Neural cell (in vitro differentiated cells): ENCODE measurements at regions not wholly inside any gene's neighbourhood (a gene's known extent, or its start where the extent isn't known, plus 50 kb on each side); places are given as distances from the start of the nearest gene placed in this dataset.

Experiments
- H2AFZ ChIP-seq: fragments of 200-600, 300-800 bp; sonication (generic), shearing (Covaris generic); 2 replicates; pipeline ENCODE4 v1.6.0; 2014; ENCODE audit warnings: low read depth, mild to moderate bottlenecking, antibody characterized with exemption, low read length, moderate library complexity
- H3F3A ChIP-seq: fragments of 200-600 bp; shearing (Covaris generic); 2 replicates; pipeline ENCODE4 v1.6.1; 2016; ENCODE audit warnings: mild to moderate bottlenecking, moderate library complexity, mixed read lengths, antibody characterized with exemption, low read length; ENCODE audit not compliant: insufficient read depth, poor library complexity, severe bottlenecking
- H3K27ac ChIP-seq: fragments of 200-600, 300-800 bp; sonication (generic), shearing (Covaris generic); 2 replicates; pipeline ENCODE4 v1.5.1; 2014; ENCODE audit warnings: mild to moderate bottlenecking, low read length, moderate library complexity
- H3K27me3 ChIP-seq: fragments of 300-800, 200-600 bp; sonication (generic), shearing (Covaris generic); 2 replicates; pipeline ENCODE4 v1.6.0; 2014; ENCODE audit warnings: mild to moderate bottlenecking, low read depth, low read length, moderate library complexity; ENCODE audit not compliant: insufficient read depth
- H3K36me3 ChIP-seq: fragments of 300-800, 200-600 bp; sonication (generic), shearing (Covaris generic); 2 replicates; pipeline ENCODE4 v1.5.1; 2014; ENCODE audit warnings: mild to moderate bottlenecking, antibody characterized with exemption, low read length, moderate library complexity; ENCODE audit not compliant: insufficient read depth
- H3K4me2 ChIP-seq: fragments of 300-800, 200-600 bp; sonication (generic), shearing (Covaris generic); 2 replicates; pipeline ENCODE4 v1.6.0; 2014; ENCODE audit warnings: mild to moderate bottlenecking, low read length
- H3K4me3 ChIP-seq: fragments of 300-800, 200-600 bp; sonication (generic), shearing (Covaris generic); 2 replicates; pipeline ENCODE4 v1.5.1; 2014; ENCODE audit warnings: mild to moderate bottlenecking, low read length, moderate library complexity
- H3K79me2 ChIP-seq: fragments of 200-600 bp; shearing (Covaris generic); replicated peaks from 2 replicates; pipeline ENCODE4 v1.6.0; 2014; ENCODE audit warnings: mild to moderate bottlenecking, low read length, moderate library complexity; ENCODE audit not compliant: insufficient read depth
- H3K9ac ChIP-seq: fragments of 300-800, 200-600 bp; sonication (generic), shearing (Covaris generic); 2 replicates; pipeline ENCODE4 v1.6.1; 2016; ENCODE audit warnings: mild to moderate bottlenecking, low read length, mixed read lengths
- H3K9me2 ChIP-seq: fragments of 200-600 bp; shearing (Covaris generic); 2 replicates; pipeline ENCODE4 v1.6.1; 2016; ENCODE audit warnings: mild to moderate bottlenecking, low read length, mixed read lengths; ENCODE audit not compliant: insufficient read depth
- H3K9me3 ChIP-seq: fragments of 200-600, 300-800 bp; sonication (generic), shearing (Covaris generic); 2 replicates; pipeline ENCODE4 v1.6.1; 2016; ENCODE audit warnings: mild to moderate bottlenecking, mixed run types, low read length, moderate library complexity, mixed read lengths
- H4K20me1 ChIP-seq: fragments of 200-600 bp; shearing (Covaris generic); 2 replicates; pipeline ENCODE4 v1.6.1; 2016; ENCODE audit warnings: mild to moderate bottlenecking, mixed run types; ENCODE audit not compliant: insufficient read depth
- EP300 ChIP-seq: fragments of 450-650 bp; conservative IDR thresholded peaks from 2 replicates; pipeline ENCODE4 v1.6.1; 2014; ENCODE audit warnings: antibody characterized with exemption, mild to moderate bottlenecking, moderate library complexity; ENCODE audit not compliant: poor library complexity, severe bottlenecking
- EZH2 ChIP-seq: fragments of 200-600, 300-800 bp; shearing (Covaris generic), sonication (generic); IDR thresholded peaks from 2 replicates; pipeline ENCODE4 v1.6.1; 2014; ENCODE audit warnings: antibody characterized with exemption, low read length, borderline replicate concordance, mild to moderate bottlenecking; ENCODE audit not compliant: insufficient read depth, poor library complexity, severe bottlenecking
- MXI1 ChIP-seq: fragments of 450-650 bp; conservative IDR thresholded peaks from 2 replicates; pipeline ENCODE4 v1.6.1; 2014; ENCODE audit warnings: antibody characterized with exemption, mild to moderate bottlenecking; ENCODE audit not compliant: poor library complexity, severe bottlenecking
- POLR2AphosphoS5 ChIP-seq: IDR thresholded peaks from 2 replicates; pipeline ENCODE4 v1.6.1; 2012
- RAD21 ChIP-seq: fragments of 450-650 bp; conservative IDR thresholded peaks from 2 replicates; pipeline ENCODE4 v1.6.1; 2014; ENCODE audit warnings: antibody characterized with exemption, mild to moderate bottlenecking, moderate library complexity
- SMC3 ChIP-seq: fragments of 450-650 bp; conservative IDR thresholded peaks from 2 replicates; pipeline ENCODE4 v1.6.1; 2014; ENCODE audit warnings: antibody characterized with exemption, mild to moderate bottlenecking, moderate library complexity; ENCODE audit not compliant: poor library complexity
- TAF1 ChIP-seq: IDR thresholded peaks from 2 replicates; pipeline ENCODE4 v1.6.1; 2012; ENCODE audit warnings: low read depth
- TF ChIP-seq, protein P1 (sequence below): fragments of 450-650 bp; IDR thresholded peaks from 2 replicates; pipeline ENCODE4 v1.5.1; 2014; ENCODE audit warnings: antibody characterized with exemption, mild to moderate bottlenecking, moderate library complexity; ENCODE audit not compliant: poor library complexity, severe bottlenecking
- TF ChIP-seq, protein P2 (sequence below): IDR thresholded peaks from 2 replicates; pipeline ENCODE4 v1.6.1; 2012; ENCODE audit warnings: borderline replicate concordance

DNA sequence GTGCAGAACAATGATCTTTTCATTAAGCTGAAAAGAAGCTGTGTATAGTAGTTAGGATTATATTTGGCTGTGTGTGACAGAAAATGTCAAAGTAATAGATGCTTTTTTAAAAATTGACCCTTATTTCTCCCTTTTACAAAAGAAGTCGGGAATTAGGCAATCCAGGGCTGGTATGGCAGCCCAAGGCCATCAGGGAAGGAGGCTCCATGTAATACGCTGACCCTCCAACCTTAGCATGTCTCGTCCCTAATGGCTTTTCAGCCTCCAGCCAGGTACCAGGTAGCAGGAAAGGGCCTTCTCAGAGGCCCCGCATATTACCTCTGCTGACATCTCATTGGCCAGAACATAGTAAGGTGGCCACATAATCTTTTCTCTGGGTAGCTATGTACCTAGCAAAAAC lies 79.7 kb downstream of the VCPKMT start:
- Histone ChIP-seq H3K9me3 (no peaks in the 10 kb centered on the region), H3K27ac (no peak overlapping the region)
- TF ChIP-seq, protein P1, sequence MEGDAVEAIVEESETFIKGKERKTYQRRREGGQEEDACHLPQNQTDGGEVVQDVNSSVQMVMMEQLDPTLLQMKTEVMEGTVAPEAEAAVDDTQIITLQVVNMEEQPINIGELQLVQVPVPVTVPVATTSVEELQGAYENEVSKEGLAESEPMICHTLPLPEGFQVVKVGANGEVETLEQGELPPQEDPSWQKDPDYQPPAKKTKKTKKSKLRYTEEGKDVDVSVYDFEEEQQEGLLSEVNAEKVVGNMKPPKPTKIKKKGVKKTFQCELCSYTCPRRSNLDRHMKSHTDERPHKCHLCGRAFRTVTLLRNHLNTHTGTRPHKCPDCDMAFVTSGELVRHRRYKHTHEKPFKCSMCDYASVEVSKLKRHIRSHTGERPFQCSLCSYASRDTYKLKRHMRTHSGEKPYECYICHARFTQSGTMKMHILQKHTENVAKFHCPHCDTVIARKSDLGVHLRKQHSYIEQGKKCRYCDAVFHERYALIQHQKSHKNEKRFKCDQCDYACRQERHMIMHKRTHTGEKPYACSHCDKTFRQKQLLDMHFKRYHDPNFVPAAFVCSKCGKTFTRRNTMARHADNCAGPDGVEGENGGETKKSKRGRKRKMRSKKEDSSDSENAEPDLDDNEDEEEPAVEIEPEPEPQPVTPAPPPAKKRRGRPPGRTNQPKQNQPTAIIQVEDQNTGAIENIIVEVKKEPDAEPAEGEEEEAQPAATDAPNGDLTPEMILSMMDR: no peak
- TF ChIP-seq TAF1: no peak
- no peak for TF ChIP-seq SMC3
- no peak for TF ChIP-seq RAD21
- no peak for TF ChIP-seq EZH2
- TF ChIP-seq MXI1: no peak
- TF ChIP-seq, protein P2, sequence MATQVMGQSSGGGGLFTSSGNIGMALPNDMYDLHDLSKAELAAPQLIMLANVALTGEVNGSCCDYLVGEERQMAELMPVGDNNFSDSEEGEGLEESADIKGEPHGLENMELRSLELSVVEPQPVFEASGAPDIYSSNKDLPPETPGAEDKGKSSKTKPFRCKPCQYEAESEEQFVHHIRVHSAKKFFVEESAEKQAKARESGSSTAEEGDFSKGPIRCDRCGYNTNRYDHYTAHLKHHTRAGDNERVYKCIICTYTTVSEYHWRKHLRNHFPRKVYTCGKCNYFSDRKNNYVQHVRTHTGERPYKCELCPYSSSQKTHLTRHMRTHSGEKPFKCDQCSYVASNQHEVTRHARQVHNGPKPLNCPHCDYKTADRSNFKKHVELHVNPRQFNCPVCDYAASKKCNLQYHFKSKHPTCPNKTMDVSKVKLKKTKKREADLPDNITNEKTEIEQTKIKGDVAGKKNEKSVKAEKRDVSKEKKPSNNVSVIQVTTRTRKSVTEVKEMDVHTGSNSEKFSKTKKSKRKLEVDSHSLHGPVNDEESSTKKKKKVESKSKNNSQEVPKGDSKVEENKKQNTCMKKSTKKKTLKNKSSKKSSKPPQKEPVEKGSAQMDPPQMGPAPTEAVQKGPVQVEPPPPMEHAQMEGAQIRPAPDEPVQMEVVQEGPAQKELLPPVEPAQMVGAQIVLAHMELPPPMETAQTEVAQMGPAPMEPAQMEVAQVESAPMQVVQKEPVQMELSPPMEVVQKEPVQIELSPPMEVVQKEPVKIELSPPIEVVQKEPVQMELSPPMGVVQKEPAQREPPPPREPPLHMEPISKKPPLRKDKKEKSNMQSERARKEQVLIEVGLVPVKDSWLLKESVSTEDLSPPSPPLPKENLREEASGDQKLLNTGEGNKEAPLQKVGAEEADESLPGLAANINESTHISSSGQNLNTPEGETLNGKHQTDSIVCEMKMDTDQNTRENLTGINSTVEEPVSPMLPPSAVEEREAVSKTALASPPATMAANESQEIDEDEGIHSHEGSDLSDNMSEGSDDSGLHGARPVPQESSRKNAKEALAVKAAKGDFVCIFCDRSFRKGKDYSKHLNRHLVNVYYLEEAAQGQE: no peak
- TF ChIP-seq EP300: no peak
- TF ChIP-seq POLR2AphosphoS5: no peak

DNA sequence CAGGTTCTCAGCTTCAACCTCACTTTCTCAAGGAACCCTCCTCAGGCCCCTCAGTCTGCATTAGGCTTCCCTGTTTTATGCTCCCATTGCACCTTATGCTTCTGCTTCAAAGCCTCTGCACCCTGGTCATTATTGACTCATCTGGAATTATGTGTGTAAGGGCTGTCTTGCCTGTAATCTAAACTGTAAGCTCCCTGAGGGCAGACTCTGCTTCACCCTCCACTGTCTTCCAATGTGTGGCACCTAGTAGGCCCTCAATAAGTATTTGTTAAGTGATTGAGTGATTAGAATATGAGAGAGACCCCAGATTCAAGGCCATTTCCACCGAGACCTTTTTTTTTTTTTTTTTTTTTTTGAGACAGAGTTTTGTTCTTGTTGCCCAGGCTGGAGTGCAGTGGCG lies 79.1 kb downstream of the VCPKMT start:
- Histone ChIP-seq H3K4me3 (no peak overlapping the region), H3K27ac (no peak overlapping the region), H3K9me3 (no peaks in the 10 kb centered on the region), H3K36me3 (no peaks in the 10 kb centered on the region), H3K79me2 (no peaks in the 10 kb centered on the region), H3K9ac (no peak overlapping the region), H3F3A (no peaks in the 10 kb centered on the region), H4K20me1 (no peaks in the 10 kb centered on the region), H3K4me2 (no peak overlapping the region), H2AFZ (no peak overlapping the region), H3K9me2 (no peaks in the 10 kb centered on the region), H3K27me3 (no peaks in the 10 kb centered on the region)
- TF ChIP-seq EZH2 (no peak), SMC3 (no peak), EP300 (no peak), TAF1 (no peak), POLR2AphosphoS5 (no peak), RAD21 (no peak), MXI1 (no peak)
- TF ChIP-seq, protein P1: no peak
- TF ChIP-seq, protein P2: no peak

More for the DNA sequence above, 79.7 kb downstream of the VCPKMT start:
- no peaks in the 10 kb centered on the region for H3K79me2 ChIP-seq
- H3F3A ChIP-seq: no peaks in the 10 kb centered on the region
- no peak overlapping the region for H3K9ac ChIP-seq
- no peak overlapping the region for H3K4me2 ChIP-seq
- no peaks in the 10 kb centered on the region for H4K20me1 ChIP-seq
- no peaks in the 10 kb centered on the region for H3K36me3 ChIP-seq
- H2AFZ ChIP-seq: no peak overlapping the region
- no peak overlapping the region for H3K4me3 ChIP-seq
- no peaks in the 10 kb centered on the region for H3K27me3 ChIP-seq
- no peaks in the 10 kb centered on the region for H3K9me2 ChIP-seq
